ENCODE measurements at regions not wholly inside any gene's neighbourhood (a gene's known extent, or its start where the extent isn't known, plus 50 kb on each side); places are given as distances from the start of the nearest gene placed in this dataset.

DNA sequence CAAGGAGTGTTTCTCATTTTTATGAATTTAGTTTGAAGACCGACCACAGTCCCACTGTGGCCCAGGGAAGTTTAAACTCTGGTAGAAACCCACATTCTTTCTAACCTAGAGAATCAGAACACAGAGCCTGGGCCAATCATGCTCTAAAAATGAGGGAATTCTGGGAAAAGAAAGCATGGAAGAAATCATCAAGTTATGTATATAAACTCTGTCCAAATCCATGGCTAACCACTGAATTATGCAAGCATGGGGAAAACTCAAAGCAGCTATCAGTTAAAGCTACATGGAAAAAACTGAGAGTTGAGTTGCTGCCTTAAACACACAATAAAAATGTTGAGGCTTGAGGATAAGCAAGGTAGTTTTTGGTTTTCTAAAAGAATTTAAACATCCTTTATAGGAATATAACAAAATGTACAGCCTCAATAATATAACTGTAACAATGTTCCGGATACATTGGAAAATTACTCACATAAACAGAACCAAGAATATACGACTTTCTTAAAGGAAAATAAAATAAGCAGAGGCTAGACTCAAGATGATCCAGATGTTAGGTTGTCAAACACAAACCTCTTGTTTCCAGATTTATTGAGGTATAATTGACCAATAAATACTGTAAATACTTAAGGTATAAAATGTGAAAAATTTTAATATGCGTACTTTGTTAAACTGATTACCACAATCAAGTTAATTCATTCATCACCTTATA lies 311.2 kb upstream of the GNAI1 start:
- H3K79me2 ChIP-seq (ENCODE audit: control insufficient read depth, insufficient read depth, low read length, unreplicated experiment): no peaks in the 10 kb centered on the region
- no peaks in the 10 kb centered on the region for H3K36me3 ChIP-seq (ENCODE audit: insufficient read depth, low read length)
- H2AFZ ChIP-seq (ENCODE audit: low read length, unreplicated experiment): peak overlapping the region; percentile 19
- no peaks in the 10 kb centered on the region for H3K27me3 ChIP-seq (ENCODE audit: insufficient read depth, low read length)
- no peak overlapping the region for H3K27ac ChIP-seq (ENCODE audit: low read depth, low read length)
- no peaks in the 10 kb centered on the region for H3K4me1 ChIP-seq (ENCODE audit: control insufficient read depth, insufficient read depth, low read length, unreplicated experiment)
- no peak overlapping the region for H3K4me3 ChIP-seq (ENCODE audit: low read depth, low read length)

DNA sequence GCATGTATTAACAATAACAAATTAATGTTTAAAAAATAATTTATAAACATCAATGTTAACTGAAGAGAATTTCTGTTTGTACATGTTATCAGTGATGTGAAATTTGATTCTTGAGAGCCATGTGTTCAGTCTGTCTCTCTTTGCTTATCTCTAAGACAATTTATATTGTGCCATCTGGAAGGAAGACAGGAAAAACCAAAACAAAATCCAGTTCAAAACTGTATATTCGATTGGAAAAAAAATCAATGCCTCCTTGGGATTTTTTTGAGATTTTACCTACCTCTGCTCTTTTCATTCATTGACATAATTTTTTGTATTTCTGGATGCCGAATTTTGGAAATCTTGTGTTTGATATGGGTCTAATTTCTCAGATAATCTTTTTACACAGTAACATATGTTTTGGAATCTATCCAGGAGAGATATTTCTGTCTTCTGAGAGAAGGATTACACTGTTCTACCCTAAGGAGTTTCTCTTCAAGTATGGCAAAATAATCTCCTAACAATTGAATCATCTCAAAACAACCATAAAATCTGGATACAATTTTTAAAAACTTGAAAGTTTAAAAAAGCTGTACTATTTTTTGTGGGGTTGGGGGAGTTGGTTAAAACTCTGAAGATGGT lies 311.9 kb upstream of the GNAI1 start:
- H2AFZ ChIP-seq (ENCODE audit: low read length, unreplicated experiment): peak overlapping the region; percentile 19
- H3K36me3 ChIP-seq (ENCODE audit: insufficient read depth, low read length): no peaks in the 10 kb centered on the region
- no peak overlapping the region for H3K4me3 ChIP-seq (ENCODE audit: low read depth, low read length)
- H3K27me3 ChIP-seq (ENCODE audit: insufficient read depth, low read length): no peaks in the 10 kb centered on the region
- H3K4me1 ChIP-seq (ENCODE audit: control insufficient read depth, insufficient read depth, low read length, unreplicated experiment): no peaks in the 10 kb centered on the region
- H3K79me2 ChIP-seq (ENCODE audit: control insufficient read depth, insufficient read depth, low read length, unreplicated experiment): no peaks in the 10 kb centered on the region
- no peak overlapping the region for H3K27ac ChIP-seq (ENCODE audit: low read depth, low read length)

DNA sequence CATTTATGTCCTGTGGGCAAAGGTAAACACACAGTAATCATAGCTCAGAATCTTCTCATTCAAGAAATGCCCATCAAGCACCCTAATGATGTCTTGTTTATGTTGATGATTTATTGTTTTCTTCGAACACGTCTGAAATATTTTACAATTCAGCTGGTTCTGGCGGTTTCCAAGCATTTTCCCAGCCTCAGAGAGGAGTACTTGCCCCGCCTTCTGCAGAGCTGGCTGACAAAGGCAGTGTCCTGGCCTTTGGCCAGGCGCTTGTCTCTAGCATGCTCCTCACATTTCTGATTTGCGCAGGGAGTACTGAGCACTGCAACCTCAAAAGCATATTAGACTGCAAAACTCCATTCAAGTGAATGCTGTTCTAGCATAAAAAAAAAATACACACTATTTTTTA lies 314.2 kb upstream of the GNAI1 start:
- Histone ChIP-seq H2AFZ (ENCODE audit: low read length, unreplicated experiment) (peak overlapping the region; percentile 69), H3K27me3 (ENCODE audit: insufficient read depth, low read length) (no peaks in the 10 kb centered on the region)

DNA sequence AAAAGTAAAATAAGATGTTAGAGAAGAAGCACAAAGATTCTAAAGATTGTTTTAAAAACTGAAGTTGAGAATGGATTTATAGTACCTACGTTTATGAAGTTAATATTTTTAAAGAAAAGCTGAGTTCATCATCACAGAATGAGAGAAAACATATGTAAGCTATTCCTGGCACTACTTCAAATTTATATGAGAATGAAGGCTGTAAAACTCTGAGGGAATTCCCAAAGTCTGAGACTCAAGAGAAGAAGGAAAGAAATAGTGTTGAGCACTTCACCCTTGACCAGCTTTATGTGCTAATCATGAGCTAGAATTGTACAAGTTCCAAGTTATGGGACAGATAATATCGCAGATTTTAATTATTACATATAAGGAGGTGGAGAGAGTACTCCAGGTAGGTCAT lies 323.7 kb upstream of the GNAI1 start:
- H3K27ac ChIP-seq (ENCODE audit: low read depth, low read length): no peak overlapping the region
- H3K4me1 ChIP-seq (ENCODE audit: control insufficient read depth, insufficient read depth, low read length, unreplicated experiment): no peaks in the 10 kb centered on the region
- H3K36me3 ChIP-seq (ENCODE audit: insufficient read depth, low read length): no peaks in the 10 kb centered on the region
- no peaks in the 10 kb centered on the region for H3K27me3 ChIP-seq (ENCODE audit: insufficient read depth, low read length)
- H3K79me2 ChIP-seq (ENCODE audit: control insufficient read depth, insufficient read depth, low read length, unreplicated experiment): no peaks in the 10 kb centered on the region
- no peak overlapping the region for H3K4me3 ChIP-seq (ENCODE audit: low read depth, low read length)
- no peak overlapping the region for H2AFZ ChIP-seq (ENCODE audit: low read length, unreplicated experiment)

More for the DNA sequence above, 314.2 kb upstream of the GNAI1 start:
- no peaks in the 10 kb centered on the region for H3K36me3 ChIP-seq (ENCODE audit: insufficient read depth, low read length)
- H3K79me2 ChIP-seq (ENCODE audit: control insufficient read depth, insufficient read depth, low read length, unreplicated experiment): no peaks in the 10 kb centered on the region
- H3K4me3 ChIP-seq (ENCODE audit: low read depth, low read length): peak overlapping the region; percentile 59
- H3K4me1 ChIP-seq (ENCODE audit: control insufficient read depth, insufficient read depth, low read length, unreplicated experiment): no peaks in the 10 kb centered on the region
- H3K27ac ChIP-seq (ENCODE audit: low read depth, low read length): no peak overlapping the region

DNA sequence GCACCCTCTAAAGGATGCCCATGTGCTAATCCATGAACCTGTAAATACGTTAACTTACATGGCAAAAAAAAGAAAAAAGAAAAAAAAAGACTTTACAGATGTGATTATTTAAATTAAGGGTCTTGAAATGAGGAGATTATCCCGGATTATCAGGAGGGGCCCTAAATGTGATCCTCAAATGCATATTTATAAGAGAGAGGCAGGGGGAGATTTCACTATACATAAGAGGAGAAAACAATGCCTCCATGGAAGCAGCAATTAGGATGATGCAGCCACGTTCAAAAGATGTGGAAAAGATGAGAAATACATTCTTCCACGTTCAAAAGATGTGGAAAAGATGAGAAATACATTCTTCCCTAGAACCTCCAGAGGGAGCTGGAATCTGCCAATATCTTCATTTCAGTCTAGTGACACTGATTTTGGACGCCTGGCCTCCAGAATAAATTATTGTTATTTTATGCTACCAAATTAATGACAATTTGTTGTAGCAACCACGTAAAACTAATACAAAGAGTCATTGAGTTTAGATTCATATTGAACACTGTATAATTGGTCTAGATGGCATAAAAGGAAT lies 328.4 kb upstream of the GNAI1 start:
- Histone ChIP-seq H3K27ac (ENCODE audit: low read depth, low read length) (no peak overlapping the region), H3K4me1 (ENCODE audit: control insufficient read depth, insufficient read depth, low read length, unreplicated experiment) (no peaks in the 10 kb centered on the region), H3K36me3 (ENCODE audit: insufficient read depth, low read length) (no peaks in the 10 kb centered on the region), H3K79me2 (ENCODE audit: control insufficient read depth, insufficient read depth, low read length, unreplicated experiment) (no peaks in the 10 kb centered on the region), H3K4me3 (ENCODE audit: low read depth, low read length) (no peak overlapping the region), H3K27me3 (ENCODE audit: insufficient read depth, low read length) (no peaks in the 10 kb centered on the region), H2AFZ (ENCODE audit: low read length, unreplicated experiment) (peak overlapping the region; percentile 15)

DNA sequence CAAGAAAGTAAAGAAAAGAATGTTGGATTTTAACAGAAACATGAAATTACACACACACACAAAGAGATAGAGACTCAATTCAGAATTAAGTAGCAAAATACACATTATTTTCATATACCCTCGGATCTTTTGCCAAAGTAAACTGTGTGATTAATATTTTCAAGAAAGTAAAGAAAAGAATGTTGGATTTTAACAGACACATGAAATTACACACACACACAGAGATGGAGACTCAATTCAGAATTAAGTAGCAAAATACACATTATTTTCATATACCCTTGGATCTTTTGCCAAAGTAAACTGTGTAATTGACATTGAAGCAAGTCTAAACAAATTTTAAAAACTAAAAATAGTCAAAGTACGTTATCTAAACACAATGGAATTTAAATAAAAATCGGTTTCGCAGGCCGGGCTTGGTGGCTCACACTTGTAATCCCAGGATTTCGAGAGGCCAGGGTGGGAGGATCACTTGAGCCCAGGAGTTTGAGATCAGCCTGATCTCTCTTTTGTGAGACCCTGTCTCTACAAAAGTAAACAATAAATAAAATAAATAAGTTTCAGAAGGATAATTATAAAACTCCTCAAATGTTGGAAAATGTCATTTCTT lies 337.3 kb upstream of the MAGI2 start:
- Histone ChIP-seq H3K36me3 (ENCODE audit: insufficient read depth, low read length) (no peaks in the 10 kb centered on the region), H3K27ac (ENCODE audit: low read depth, low read length) (no peak overlapping the region), H2AFZ (ENCODE audit: low read length, unreplicated experiment) (peak overlapping the region; percentile 94), H3K79me2 (ENCODE audit: control insufficient read depth, insufficient read depth, low read length, unreplicated experiment) (no peaks in the 10 kb centered on the region), H3K4me1 (ENCODE audit: control insufficient read depth, insufficient read depth, low read length, unreplicated experiment) (peaks cover 14% of the 10 kb centered on the region), H3K4me3 (ENCODE audit: low read depth, low read length) (no peak overlapping the region), H3K27me3 (ENCODE audit: insufficient read depth, low read length) (no peaks in the 10 kb centered on the region)

DNA sequence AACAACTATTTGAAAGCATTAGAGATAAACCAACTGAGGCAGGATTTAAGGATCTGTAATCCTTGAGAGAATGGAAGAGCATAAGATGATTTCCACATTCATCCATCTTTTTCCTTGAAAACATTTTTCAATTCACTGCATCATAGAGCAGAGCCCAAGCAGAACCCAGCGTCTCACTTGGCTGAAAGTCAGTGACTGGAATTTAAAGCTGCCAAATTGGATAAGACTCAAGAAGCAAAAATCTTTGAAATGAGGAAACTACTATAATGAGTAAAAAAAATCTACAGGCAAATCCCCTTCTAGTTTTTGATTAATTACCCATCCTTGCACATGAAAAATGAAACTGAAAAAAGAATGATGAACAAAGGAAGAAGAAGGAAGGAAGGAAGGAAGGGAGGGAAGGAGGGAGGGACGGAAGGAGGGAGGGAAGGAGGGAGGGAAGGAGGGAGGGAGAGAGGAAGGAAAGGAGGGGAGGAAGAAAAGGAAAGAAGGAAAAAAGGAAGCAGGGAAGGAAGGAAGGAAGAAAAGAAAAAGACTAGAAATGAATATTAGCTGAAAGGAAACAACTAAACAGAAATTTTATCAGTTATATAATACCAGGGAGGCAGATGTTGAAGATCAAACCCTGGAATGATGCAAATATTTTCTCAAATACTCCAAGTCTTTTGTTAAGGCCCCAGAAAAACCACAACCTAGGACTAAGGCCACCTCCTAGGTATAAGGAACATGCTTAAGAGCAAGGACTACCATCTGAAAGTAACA lies 336.3 kb upstream of the MAGI2 start:
- Histone ChIP-seq H3K79me2 (ENCODE audit: control insufficient read depth, insufficient read depth, low read length, unreplicated experiment) (no peaks in the 10 kb centered on the region), H3K27ac (ENCODE audit: low read depth, low read length) (no peak overlapping the region), H3K36me3 (ENCODE audit: insufficient read depth, low read length) (no peaks in the 10 kb centered on the region), H2AFZ (ENCODE audit: low read length, unreplicated experiment) (peak overlapping the region; percentile 94), H3K4me3 (ENCODE audit: low read depth, low read length) (peak overlapping the region; percentile 13; the same call in 1 of the 2 replicates), H3K4me1 (ENCODE audit: control insufficient read depth, insufficient read depth, low read length, unreplicated experiment) (peaks cover 14% of the 10 kb centered on the region), H3K27me3 (ENCODE audit: insufficient read depth, low read length) (no peaks in the 10 kb centered on the region)

DNA sequence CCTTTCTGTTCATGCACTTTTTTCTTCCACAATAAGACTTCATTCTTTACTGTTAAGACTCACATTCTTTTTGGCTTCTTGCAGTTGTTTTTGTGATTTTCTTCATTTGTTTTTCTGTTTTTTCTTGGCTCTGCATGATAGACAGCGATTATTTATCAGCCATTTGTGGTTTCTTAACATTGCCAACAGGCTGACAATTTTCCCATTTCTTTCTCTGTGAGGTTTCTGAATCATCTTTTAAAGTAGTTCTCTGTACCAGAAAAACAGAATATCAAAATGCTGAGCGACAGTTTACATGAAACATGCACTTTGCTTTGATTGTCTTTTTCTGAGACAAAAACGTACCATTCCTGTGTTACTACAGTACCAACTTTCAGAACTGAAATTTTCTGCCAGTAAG lies 334.2 kb upstream of the MAGI2 start:
- Histone ChIP-seq H3K27me3 (ENCODE audit: insufficient read depth, low read length) (no peaks in the 10 kb centered on the region), H3K36me3 (ENCODE audit: insufficient read depth, low read length) (no peaks in the 10 kb centered on the region), H3K4me1 (ENCODE audit: control insufficient read depth, insufficient read depth, low read length, unreplicated experiment) (peaks cover 14% of the 10 kb centered on the region), H3K79me2 (ENCODE audit: control insufficient read depth, insufficient read depth, low read length, unreplicated experiment) (no peaks in the 10 kb centered on the region), H2AFZ (ENCODE audit: low read length, unreplicated experiment) (peak overlapping the region; percentile 57), H3K27ac (ENCODE audit: low read depth, low read length) (no peak overlapping the region), H3K4me3 (ENCODE audit: low read depth, low read length) (no peak overlapping the region)

DNA sequence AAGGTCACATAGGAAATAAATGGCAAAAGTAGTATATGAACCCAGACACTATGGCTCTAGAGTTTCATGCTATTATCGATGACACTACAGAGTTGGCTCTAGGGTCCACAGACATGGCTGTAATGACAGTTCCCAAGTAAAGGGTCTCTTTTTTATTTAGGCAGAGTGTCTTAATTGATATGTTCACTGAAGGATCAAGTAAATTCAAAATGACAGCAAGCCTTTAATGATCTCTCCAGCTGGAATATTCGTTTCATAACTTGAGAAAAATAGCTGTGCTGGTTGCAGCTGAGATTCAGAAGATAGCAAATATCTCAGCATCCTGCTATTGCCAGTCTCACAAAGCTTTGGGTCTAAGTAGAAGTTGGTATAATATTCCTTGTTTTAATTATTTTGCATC lies 333.6 kb upstream of the MAGI2 start:
- H3K27me3 ChIP-seq (ENCODE audit: insufficient read depth, low read length): no peaks in the 10 kb centered on the region
- no peaks in the 10 kb centered on the region for H3K79me2 ChIP-seq (ENCODE audit: control insufficient read depth, insufficient read depth, low read length, unreplicated experiment)
- no peak overlapping the region for H3K27ac ChIP-seq (ENCODE audit: low read depth, low read length)
- no peak overlapping the region for H2AFZ ChIP-seq (ENCODE audit: low read length, unreplicated experiment)
- H3K36me3 ChIP-seq (ENCODE audit: insufficient read depth, low read length): no peaks in the 10 kb centered on the region
- H3K4me3 ChIP-seq (ENCODE audit: low read depth, low read length): no peak overlapping the region
- H3K4me1 ChIP-seq (ENCODE audit: control insufficient read depth, insufficient read depth, low read length, unreplicated experiment): peaks cover 14% of the 10 kb centered on the region

DNA sequence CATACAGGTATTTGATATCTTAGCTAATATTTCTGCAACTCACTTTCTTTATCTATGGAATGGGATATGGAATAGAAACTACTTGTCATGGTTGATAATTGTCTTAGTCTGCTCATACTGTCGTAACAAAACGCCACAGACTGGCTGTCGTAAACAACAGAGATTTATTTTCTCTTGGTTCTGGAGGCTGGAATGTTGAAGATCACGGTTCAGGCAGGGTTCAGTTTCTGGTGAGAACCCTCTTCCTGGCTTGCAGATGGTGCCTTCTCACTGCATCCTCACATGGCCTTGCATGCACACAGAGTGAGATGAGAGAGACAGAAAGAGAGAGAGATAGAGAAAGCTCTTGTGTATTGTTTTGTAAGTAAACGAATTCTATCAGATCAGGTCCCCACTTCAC lies 332.7 kb upstream of the MAGI2 start:
- Histone ChIP-seq H3K36me3 (ENCODE audit: insufficient read depth, low read length) (no peaks in the 10 kb centered on the region), H3K4me3 (ENCODE audit: low read depth, low read length) (no peak overlapping the region), H3K27me3 (ENCODE audit: insufficient read depth, low read length) (no peaks in the 10 kb centered on the region), H3K27ac (ENCODE audit: low read depth, low read length) (no peak overlapping the region), H3K79me2 (ENCODE audit: control insufficient read depth, insufficient read depth, low read length, unreplicated experiment) (no peaks in the 10 kb centered on the region), H3K4me1 (ENCODE audit: control insufficient read depth, insufficient read depth, low read length, unreplicated experiment) (peaks cover 22% of the 10 kb centered on the region), H2AFZ (ENCODE audit: low read length, unreplicated experiment) (no peak overlapping the region)

All from ACC112 (cell line).